Sigmoid colon (tissue), 4 donors: ENCODE measurements at regions not wholly inside any gene's neighbourhood (a gene's known extent, or its start where the extent isn't known, plus 50 kb on each side); places are given as distances from the start of the nearest gene placed in this dataset.

Source experiments
- EP300 ChIP-seq, 4 donors: sonication (generic); formaldehyde crosslinking; IDR thresholded peaks; one replicate each; pipeline ENCODE4 v1.6.1; 2017; ENCODE audit warnings: antibody characterized with exemption in 4 of 4
- POLR2A ChIP-seq, 2 donors: fragments of 450-650 bp; IDR thresholded peaks; one replicate each; pipeline ENCODE4 v1.6.1; 2016; ENCODE audit warnings: antibody characterized with exemption in 2 of 2, mild to moderate bottlenecking in 2 of 2, moderate library complexity in 2 of 2
- POLR2AphosphoS5 ChIP-seq, 4 donors: sonication (generic); formaldehyde crosslinking; IDR thresholded peaks; one replicate each; pipeline ENCODE4 v1.6.1; 2017; ENCODE audit warnings: antibody characterized with exemption in 4 of 4
- TF ChIP-seq, protein P1 (sequence below), 4 experiments: fragments of 450-650 bp in 3 of 4; fragments of 200-600 bp in 1 of 4; IDR thresholded peaks; one replicate each; pipeline ENCODE4 v1.5.1; 2016 to 2019; ENCODE audit warnings: antibody characterized with exemption in 4 of 4, mild to moderate bottlenecking in 3 of 4, moderate library complexity in 2 of 4

DNA sequence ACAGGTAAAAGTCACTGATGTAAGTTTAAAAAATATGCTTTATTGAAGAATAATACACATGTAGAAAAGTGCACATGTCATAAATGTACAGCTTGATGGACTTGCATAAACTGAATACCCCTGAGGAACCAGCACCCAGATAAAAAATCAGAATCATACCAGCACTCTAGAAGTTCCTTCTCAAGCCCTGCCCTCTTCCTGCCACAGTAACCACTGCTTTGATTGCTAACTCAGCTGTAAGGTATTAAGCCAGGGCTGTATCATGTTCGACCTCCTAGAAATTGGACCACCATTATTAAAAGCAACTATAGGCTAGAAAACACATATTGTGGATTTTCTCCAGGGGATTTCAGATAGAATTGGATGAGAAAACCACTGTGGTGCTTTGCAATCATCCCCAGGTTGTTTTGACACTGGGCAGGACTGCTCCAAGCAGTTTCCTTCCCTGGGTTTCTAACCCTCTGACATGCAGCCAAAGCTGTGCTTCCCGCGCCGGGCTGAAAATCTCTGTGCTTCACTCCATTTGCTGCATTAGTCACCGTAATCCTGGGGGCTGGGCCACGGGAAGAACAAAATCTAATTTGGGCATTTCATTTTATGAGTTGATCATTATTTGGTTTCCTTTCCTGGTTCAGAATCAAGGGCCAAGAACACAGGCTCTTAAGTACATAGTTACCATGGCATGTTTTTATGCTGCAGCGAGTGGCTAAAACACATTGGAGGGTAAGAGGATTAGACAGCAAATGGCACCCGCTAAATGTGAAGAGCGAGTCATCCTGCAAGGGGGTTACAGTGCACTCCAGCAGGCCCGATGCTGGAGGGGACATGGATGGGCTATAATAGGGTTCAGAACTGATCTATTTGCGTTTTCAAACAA is 139.4 kb upstream of the IL12B start:
- TF ChIP-seq, protein P1, sequence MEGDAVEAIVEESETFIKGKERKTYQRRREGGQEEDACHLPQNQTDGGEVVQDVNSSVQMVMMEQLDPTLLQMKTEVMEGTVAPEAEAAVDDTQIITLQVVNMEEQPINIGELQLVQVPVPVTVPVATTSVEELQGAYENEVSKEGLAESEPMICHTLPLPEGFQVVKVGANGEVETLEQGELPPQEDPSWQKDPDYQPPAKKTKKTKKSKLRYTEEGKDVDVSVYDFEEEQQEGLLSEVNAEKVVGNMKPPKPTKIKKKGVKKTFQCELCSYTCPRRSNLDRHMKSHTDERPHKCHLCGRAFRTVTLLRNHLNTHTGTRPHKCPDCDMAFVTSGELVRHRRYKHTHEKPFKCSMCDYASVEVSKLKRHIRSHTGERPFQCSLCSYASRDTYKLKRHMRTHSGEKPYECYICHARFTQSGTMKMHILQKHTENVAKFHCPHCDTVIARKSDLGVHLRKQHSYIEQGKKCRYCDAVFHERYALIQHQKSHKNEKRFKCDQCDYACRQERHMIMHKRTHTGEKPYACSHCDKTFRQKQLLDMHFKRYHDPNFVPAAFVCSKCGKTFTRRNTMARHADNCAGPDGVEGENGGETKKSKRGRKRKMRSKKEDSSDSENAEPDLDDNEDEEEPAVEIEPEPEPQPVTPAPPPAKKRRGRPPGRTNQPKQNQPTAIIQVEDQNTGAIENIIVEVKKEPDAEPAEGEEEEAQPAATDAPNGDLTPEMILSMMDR (IDR thresholded peaks at IDR 0.05): no peak
- TF ChIP-seq POLR2A (IDR thresholded peaks at IDR 0.05): no peak
- no peak for TF ChIP-seq POLR2AphosphoS5 (IDR thresholded peaks at IDR 0.05)
- TF ChIP-seq EP300 (IDR thresholded peaks at IDR 0.05): no peak
